ENCODE measurements at regions not wholly inside any gene's neighbourhood (a gene's known extent, or its start where the extent isn't known, plus 50 kb on each side); places are given as distances from the start of the nearest gene placed in this dataset.

DNA sequence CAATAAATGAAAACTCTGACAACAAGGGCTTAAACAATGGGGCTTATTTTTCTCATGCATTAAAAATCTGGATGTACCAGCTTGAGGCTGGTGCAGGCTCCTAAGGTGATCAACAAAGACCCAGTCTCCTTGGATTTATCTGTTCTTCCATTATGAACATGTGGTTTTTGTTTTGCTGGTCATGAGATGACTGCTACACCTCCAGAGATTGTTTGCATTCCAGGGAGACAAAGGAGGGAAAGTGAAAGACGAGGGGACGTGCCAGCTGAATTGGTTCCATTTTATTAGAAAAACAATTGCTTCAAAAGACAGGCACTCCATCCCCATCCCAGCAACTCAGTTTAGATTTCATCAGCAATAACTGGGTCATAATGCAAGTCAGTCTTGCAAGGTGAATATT lies 90.9 kb upstream of the KCNK1 start:
- TF ChIP-seq, protein P1, sequence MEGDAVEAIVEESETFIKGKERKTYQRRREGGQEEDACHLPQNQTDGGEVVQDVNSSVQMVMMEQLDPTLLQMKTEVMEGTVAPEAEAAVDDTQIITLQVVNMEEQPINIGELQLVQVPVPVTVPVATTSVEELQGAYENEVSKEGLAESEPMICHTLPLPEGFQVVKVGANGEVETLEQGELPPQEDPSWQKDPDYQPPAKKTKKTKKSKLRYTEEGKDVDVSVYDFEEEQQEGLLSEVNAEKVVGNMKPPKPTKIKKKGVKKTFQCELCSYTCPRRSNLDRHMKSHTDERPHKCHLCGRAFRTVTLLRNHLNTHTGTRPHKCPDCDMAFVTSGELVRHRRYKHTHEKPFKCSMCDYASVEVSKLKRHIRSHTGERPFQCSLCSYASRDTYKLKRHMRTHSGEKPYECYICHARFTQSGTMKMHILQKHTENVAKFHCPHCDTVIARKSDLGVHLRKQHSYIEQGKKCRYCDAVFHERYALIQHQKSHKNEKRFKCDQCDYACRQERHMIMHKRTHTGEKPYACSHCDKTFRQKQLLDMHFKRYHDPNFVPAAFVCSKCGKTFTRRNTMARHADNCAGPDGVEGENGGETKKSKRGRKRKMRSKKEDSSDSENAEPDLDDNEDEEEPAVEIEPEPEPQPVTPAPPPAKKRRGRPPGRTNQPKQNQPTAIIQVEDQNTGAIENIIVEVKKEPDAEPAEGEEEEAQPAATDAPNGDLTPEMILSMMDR (IDR thresholded peaks at IDR 0.05; ENCODE audit: control insufficient read depth, extremely low read depth, insufficient read depth): no peak
- no peak for DNase-seq (ENCODE audit: low read depth)

DNA sequence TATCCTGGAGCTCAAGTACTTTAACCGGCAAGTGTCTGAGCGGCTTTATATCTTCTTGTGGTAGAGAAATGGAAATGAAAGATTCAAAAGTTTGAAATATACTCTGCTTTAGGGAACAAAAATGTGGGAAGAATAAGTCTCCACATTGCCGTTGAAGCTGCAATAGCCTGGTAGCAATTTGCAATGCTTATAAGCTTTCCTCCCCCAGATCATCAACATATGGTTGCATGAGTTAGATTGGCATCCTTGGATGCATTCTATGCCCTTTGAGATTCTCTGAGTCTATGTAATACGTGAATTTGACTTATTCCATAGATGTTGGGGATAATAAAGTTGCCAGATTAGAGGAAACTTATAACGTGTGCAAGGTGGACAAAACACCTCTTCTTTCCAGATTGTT lies 86.1 kb upstream of the KCNK1 start:
- DNase-seq (ENCODE audit: low read depth): no peak
- TF ChIP-seq, protein P1 (IDR thresholded peaks at IDR 0.05; ENCODE audit: control insufficient read depth, extremely low read depth, insufficient read depth): no peak
- H3K4me3 ChIP-seq (ENCODE audit: low read depth, low read length): no peak overlapping the region

More for the DNA sequence above, 90.9 kb upstream of the KCNK1 start:
- no peak overlapping the region for H3K4me3 ChIP-seq (ENCODE audit: low read depth, low read length)

DNA sequence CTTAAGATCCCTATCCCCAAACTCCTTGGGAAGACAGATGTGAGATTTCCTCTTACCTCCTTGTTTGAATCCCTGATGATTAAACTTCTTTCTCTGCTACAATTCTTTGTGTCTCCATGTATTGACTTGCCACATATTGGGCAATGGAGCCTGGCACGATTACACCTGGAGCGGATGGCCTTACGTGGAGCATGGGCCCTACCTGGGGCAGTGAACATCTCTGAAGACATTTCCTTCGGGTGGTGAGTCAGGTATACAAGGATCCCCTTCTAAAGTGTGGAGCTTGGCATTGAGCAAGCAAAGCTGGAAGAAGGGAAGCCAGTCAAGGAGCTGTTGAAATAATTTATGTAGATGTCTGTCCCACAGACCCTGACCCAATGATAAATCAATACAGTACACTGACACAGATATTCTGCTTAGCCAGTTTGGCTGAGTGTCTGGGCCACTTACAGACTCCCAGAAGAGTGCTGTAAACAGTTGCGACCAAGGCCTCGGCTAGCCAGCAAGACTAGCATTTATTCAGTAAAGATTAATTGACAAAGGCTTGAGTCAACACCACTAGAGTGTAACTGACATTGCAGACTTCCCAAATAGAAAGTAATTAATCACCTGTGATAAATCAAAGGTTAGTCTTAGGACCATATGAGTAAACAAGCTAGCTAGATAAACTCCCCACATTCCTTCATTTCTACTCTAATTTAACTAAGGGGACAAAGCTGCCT lies 83.1 kb upstream of the KCNK1 start:
- TF ChIP-seq, protein P1 (IDR thresholded peaks at IDR 0.05; ENCODE audit: control insufficient read depth, extremely low read depth, insufficient read depth): no peak
- no peak overlapping the region for H3K4me3 ChIP-seq (ENCODE audit: low read depth, low read length)
- DNase-seq (ENCODE audit: low read depth): no peak

DNA sequence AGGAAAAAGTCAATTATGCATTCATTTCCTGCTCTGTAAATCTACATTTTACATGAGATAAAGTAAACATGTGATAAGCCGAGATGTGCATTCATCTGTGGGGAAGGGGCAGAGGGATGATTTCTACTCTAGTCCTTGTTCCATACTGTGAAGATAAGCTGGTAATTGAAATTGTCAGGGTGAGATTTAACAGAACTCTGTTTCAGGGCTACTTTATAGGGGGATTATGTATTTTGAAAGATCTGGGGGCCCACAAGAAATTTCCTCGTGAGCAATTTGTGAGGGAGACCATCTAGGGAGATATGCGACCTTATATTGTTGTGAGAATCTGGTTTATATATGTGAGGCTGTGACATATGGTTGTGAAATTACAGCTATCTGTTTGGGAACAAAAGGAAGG lies 73.1 kb upstream of the KCNK1 start:
- TF ChIP-seq, protein P1 (IDR thresholded peaks at IDR 0.05; ENCODE audit: control insufficient read depth, extremely low read depth, insufficient read depth): no peak
- no peak for DNase-seq (ENCODE audit: low read depth)
- H3K4me3 ChIP-seq (ENCODE audit: low read depth, low read length): no peak overlapping the region

GRCh38 chr1:233543338-233544255 lies 70.3 kb upstream of the KCNK1 start:
- TF ChIP-seq, protein P1 (IDR thresholded peaks at IDR 0.05; ENCODE audit: control insufficient read depth, extremely low read depth, insufficient read depth): no peak
- no peak overlapping the region for H3K4me3 ChIP-seq (ENCODE audit: low read depth, low read length)
- no peak for DNase-seq (ENCODE audit: low read depth)

- H3K4me3 ChIP-seq (ENCODE audit: low read depth, low read length): no peak overlapping the region
- no peak for DNase-seq (ENCODE audit: low read depth)
- TF ChIP-seq, protein P1 (IDR thresholded peaks at IDR 0.05; ENCODE audit: control insufficient read depth, extremely low read depth, insufficient read depth): no peak
Observed at GRCh38 chr1:233544304-233544703, 69.6 kb upstream of the KCNK1 start.
